MM.1S (cell line): ENCODE measurements at regions not wholly inside any gene's neighbourhood (a gene's known extent, or its start where the extent isn't known, plus 50 kb on each side); places are given as distances from the start of the nearest gene placed in this dataset.

Experiments
- DNase-seq: peaks from one replicate; pipeline ENCODE4 v3.0.0-alpha.2; 2015
- H2AFZ ChIP-seq: fragments of 300-600 bp; sonication (generic); 2 replicates; pipeline ENCODE4 v1.6.0; 2016; ENCODE audit warnings: antibody characterized with exemption, low read length
- H3F3A ChIP-seq: fragments of 300-600 bp; sonication (generic); 2 replicates; pipeline ENCODE4 v1.6.1; 2016; ENCODE audit warnings: mild to moderate bottlenecking, antibody characterized with exemption, low read length, moderate library complexity, mixed read lengths; ENCODE audit not compliant: insufficient read depth
- H3K27ac ChIP-seq: fragments of 300-600 bp; sonication (generic); 2 replicates; pipeline ENCODE4 v1.5.1; 2016; ENCODE audit warnings: mild to moderate bottlenecking, low read length
- H3K27me3 ChIP-seq: fragments of 300-600 bp; sonication (generic); replicated peaks from 2 replicates; pipeline ENCODE4 v1.6.0; 2016; ENCODE audit warnings: low read length; ENCODE audit not compliant: insufficient read depth
- H3K36me3 ChIP-seq: fragments of 300-600 bp; sonication (generic); replicated peaks from 2 replicates; pipeline ENCODE4 v1.6.1; 2016; ENCODE audit warnings: mild to moderate bottlenecking, low read length, mixed read lengths; ENCODE audit not compliant: insufficient read depth
- H3K4me1 ChIP-seq: fragments of 300-600 bp; sonication (generic); 2 replicates; pipeline ENCODE4 v1.6.1; 2016; ENCODE audit warnings: low read length, mixed read lengths
- H3K4me2 ChIP-seq: fragments of 300-600 bp; sonication (generic); 2 replicates; pipeline ENCODE4 v1.6.0; 2016; ENCODE audit warnings: low read depth, low read length
- H3K4me3 ChIP-seq: fragments of 300-600 bp; sonication (generic); 2 replicates; pipeline ENCODE4 v1.5.1; 2016; ENCODE audit warnings: low read length, mixed read lengths
- H3K79me2 ChIP-seq: fragments of 300-600 bp; sonication (generic); 2 replicates; pipeline ENCODE4 v1.6.1; 2016; ENCODE audit warnings: mixed run types, low read length, mixed read lengths
- H3K9ac ChIP-seq: fragments of 300-600 bp; sonication (generic); 2 replicates; pipeline ENCODE4 v1.6.1; 2016; ENCODE audit warnings: low read length, mixed read lengths
- H3K9me2 ChIP-seq: fragments of 300-600 bp; sonication (generic); replicated peaks from 2 replicates; pipeline ENCODE4 v1.6.1; 2016; ENCODE audit warnings: mild to moderate bottlenecking, low read length, mixed read lengths; ENCODE audit not compliant: insufficient read depth
- H3K9me3 ChIP-seq: fragments of 300-600 bp; sonication (generic); replicated peaks from 2 replicates; pipeline ENCODE4 v1.6.1; 2016; ENCODE audit warnings: mild to moderate bottlenecking, low read length, mixed read lengths; ENCODE audit not compliant: insufficient read depth
- H4K20me1 ChIP-seq: fragments of 300-600 bp; sonication (generic); 2 replicates; pipeline ENCODE4 v1.6.1; 2016; ENCODE audit warnings: mild to moderate bottlenecking, low read length, moderate library complexity, mixed read lengths; ENCODE audit not compliant: insufficient read depth
- CTCF ChIP-seq: fragments of 300-600 bp; sonication (generic); IDR thresholded peaks from 2 replicates; pipeline ENCODE4 v1.5.1; 2016; ENCODE audit warnings: antibody characterized with exemption, low read length, mixed read lengths
- EZH2 ChIP-seq: fragments of 300-600 bp; sonication (generic); optimal IDR thresholded peaks from 2 replicates; pipeline ENCODE3; 2017; ENCODE audit warnings: low read depth, mild to moderate bottlenecking, antibody characterized with exemption, low read length, mixed read lengths
- EZH2phosphoT487 ChIP-seq: fragments of 300-600 bp; sonication (generic); IDR thresholded peaks from 2 replicates; pipeline ENCODE4 v1.6.1; 2018; ENCODE audit warnings: antibody characterized with exemption, low read length

- Histone ChIP-seq H3K79me2 (no peaks in the 10 kb centered on the region), H3K4me3 (no peak overlapping the region), H3K4me1 (no peaks in the 10 kb centered on the region), H3K9me3 (no peaks in the 10 kb centered on the region), H3K27me3 (no peaks in the 10 kb centered on the region), H3K9me2 (no peaks in the 10 kb centered on the region), H3K4me2 (no peak overlapping the region), H3F3A (no peaks in the 10 kb centered on the region), H4K20me1 (no peaks in the 10 kb centered on the region), H3K36me3 (no peaks in the 10 kb centered on the region), H3K9ac (no peak overlapping the region), H3K27ac (no peak overlapping the region), H2AFZ (no peak overlapping the region)
- no peak for TF ChIP-seq EZH2
- TF ChIP-seq CTCF = no peak
- TF ChIP-seq EZH2phosphoT487 = no peak
- DNase-seq = no peak
Observed at GRCh38 chr9:14439555-14439954, 125.6 kb upstream of the NFIB start.

GRCh38 chr9:14438232-14439021 is 124.5 kb upstream of the NFIB start:
- H3K27me3 ChIP-seq = no peaks in the 10 kb centered on the region

GRCh38 chr9:14437354-14438231 is 123.7 kb upstream of the NFIB start:
- Histone ChIP-seq H3K27me3 (no peaks in the 10 kb centered on the region), H3K9me3 (no peaks in the 10 kb centered on the region), H3F3A (no peaks in the 10 kb centered on the region), H4K20me1 (no peaks in the 10 kb centered on the region), H3K4me3 (no peak overlapping the region), H2AFZ (no peak overlapping the region), H3K4me2 (no peak overlapping the region), H3K27ac (no peak overlapping the region), H3K9ac (no peak overlapping the region), H3K79me2 (no peaks in the 10 kb centered on the region), H3K4me1 (no peaks in the 10 kb centered on the region), H3K9me2 (no peaks in the 10 kb centered on the region), H3K36me3 (no peaks in the 10 kb centered on the region)
- TF ChIP-seq EZH2 = no peak
- TF ChIP-seq EZH2phosphoT487 = no peak
- no peak for TF ChIP-seq CTCF
- DNase-seq = no peak

More at GRCh38 chr9:14438232-14439021, 124.5 kb upstream of the NFIB start:
- no peak for TF ChIP-seq EZH2phosphoT487
- no peak for TF ChIP-seq EZH2
- H3K9me3 ChIP-seq = no peaks in the 10 kb centered on the region
- H3K9me2 ChIP-seq = no peaks in the 10 kb centered on the region
- no peaks in the 10 kb centered on the region for H4K20me1 ChIP-seq
- H3K4me2 ChIP-seq = no peak overlapping the region
- H3K79me2 ChIP-seq = no peaks in the 10 kb centered on the region
- no peak overlapping the region for H3K9ac ChIP-seq
- no peak for DNase-seq
- no peak overlapping the region for H3K4me3 ChIP-seq
- no peaks in the 10 kb centered on the region for H3K36me3 ChIP-seq
- H2AFZ ChIP-seq = no peak overlapping the region
- H3K27ac ChIP-seq = no peak overlapping the region
- no peaks in the 10 kb centered on the region for H3K4me1 ChIP-seq
- H3F3A ChIP-seq = no peaks in the 10 kb centered on the region
